Esophagus muscularis mucosa (tissue), 3 donors: ENCODE measurements at regions not wholly inside any gene's neighbourhood (a gene's known extent, or its start where the extent isn't known, plus 50 kb on each side); places are given as distances from the start of the nearest gene placed in this dataset.

Source experiments
- CTCF ChIP-seq, 3 experiments: fragments of 200-600 bp in 2 of 3; fragments of 450-650 bp in 1 of 3; sonication (generic) in 2 of 3; IDR thresholded peaks; one replicate each; pipeline ENCODE4 v1.5.1; 2017 to 2019; ENCODE audit warnings: antibody characterized with exemption in 3 of 3, mild to moderate bottlenecking in 2 of 3, moderate library complexity in 1 of 3
- EP300 ChIP-seq: sonication (generic); formaldehyde crosslinking; IDR thresholded peaks from one replicate; pipeline ENCODE4 v1.6.1; 2017; ENCODE audit warnings: antibody characterized with exemption

DNA sequence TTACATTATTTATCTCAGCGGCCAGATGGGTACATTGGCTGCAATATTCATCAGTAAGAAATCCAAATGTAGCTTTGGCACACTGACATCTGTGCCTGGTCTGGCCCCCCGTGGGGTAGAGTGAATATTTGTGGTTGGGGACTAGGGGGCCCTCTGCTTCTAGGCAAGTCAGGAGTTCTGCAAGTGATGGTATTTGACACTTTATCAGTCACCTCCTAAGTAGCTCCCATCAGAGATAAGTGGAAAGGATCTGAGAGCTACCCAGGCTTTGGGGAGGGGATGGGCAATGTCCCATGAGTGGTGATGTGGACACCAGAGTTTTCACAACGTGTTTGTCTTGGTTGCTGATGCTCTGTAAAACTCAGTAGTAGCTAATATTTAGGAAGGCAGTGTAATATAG lies 609.9 kb upstream of the RBFOX1 start:
- TF ChIP-seq CTCF (IDR thresholded peaks at IDR 0.05) (no peak), EP300 (no peak)
